Adipose tissue (tissue), 3 donors: ENCODE measurements at regions not wholly inside any gene's neighbourhood (a gene's known extent, or its start where the extent isn't known, plus 50 kb on each side); places are given as distances from the start of the nearest gene placed in this dataset.
"Not testable (repeated sequence)": the region's sequence is repeated elsewhere in the genome, so short reads cannot be mapped to it uniquely, and the experiment has no call there.

Experiments used
- H3K27ac ChIP-seq: one replicate; pipeline ENCODE4 v1.5.1; 2013; ENCODE audit warnings: low read depth, low read length
- WGBS, 3 donors: extraction: QIAGEN DNeasy Blood & Tissue Kit; methylation state at CpG; one replicate each; pipeline ENCODE4 v1.1.7; 2013; 5-methylcytosine and 5-hydroxymethylcytosine counted together
- donor health status: healthy with polysubstance abuse.
- donor health status: Bipolar disorder and iron deficiency.
- donor health status: healthy.

- 61 to 82% (median 67%) methylated on average over 5 of the region's 5 CpGs for WGBS, 3 donors
- H3K27ac ChIP-seq: no peak overlapping the region
These were observed 51.8 kb upstream of the AGR3 start for GRCh38 chr7:16933296-16934279.

- WGBS, 3 donors: 83 to 93% (median 87%) methylated on average over 6 of the region's 6 CpGs
- H3K27ac ChIP-seq: no peak overlapping the region
These were observed 53.0 kb upstream of the AGR3 start for GRCh38 chr7:16934722-16935340.

- no peak overlapping the region for H3K27ac ChIP-seq
- WGBS, 3 donors: 52 to 94% (median 88%) methylated on average over 1 of the region's 1 CpG
These were observed 53.6 kb upstream of the AGR3 start for GRCh38 chr7:16935341-16935735.

- WGBS, 3 donors: 87 to 92% (median 87%) methylated on average over 4 of the region's 4 CpGs
These were observed 55.0 kb upstream of the AGR3 start for GRCh38 chr7:16936626-16937422.

GRCh38 chr7:16939161-16939560 lies 57.4 kb upstream of the AGR3 start:
- no peak overlapping the region for H3K27ac ChIP-seq

More at GRCh38 chr7:16936626-16937422, 55.0 kb upstream of the AGR3 start:
- H3K27ac ChIP-seq: no peak overlapping the region

GRCh38 chr7:16940776-16941175 lies 59.0 kb upstream of the AGR3 start:
- no peak overlapping the region for H3K27ac ChIP-seq

- H3K27ac ChIP-seq: no peak overlapping the region
- 91 to 92% (median 92%) methylated on average over 21 of the region's 21 CpGs for WGBS, 3 donors
These were observed 61.2 kb upstream of the AGR3 start for GRCh38 chr7:16942929-16943509.

- no peak overlapping the region for H3K27ac ChIP-seq
- 71 to 81% (median 74%) methylated on average over 1 of the region's 1 CpG for WGBS, 3 donors
These were observed 63.2 kb upstream of the AGR3 start for GRCh38 chr7:16944936-16945335.

- no peak overlapping the region for H3K27ac ChIP-seq
- 93 to 96% (median 95%) methylated on average over 5 of the region's 5 CpGs for WGBS, 3 donors
These were observed 63.6 kb upstream of the AGR3 start for GRCh38 chr7:16945372-16945771.

GRCh38 chr7:16948110-16948509 lies 66.3 kb upstream of the AGR3 start:
- 87 to 93% (median 89%) methylated on average over 4 of the region's 4 CpGs for WGBS, 3 donors
- H3K27ac ChIP-seq: not testable (repeated sequence)

GRCh38 chr7:16951483-16952080 lies 69.8 kb upstream of the AGR3 start:
- no peak overlapping the region for H3K27ac ChIP-seq

GRCh38 chr7:16954321-16954720 lies 72.5 kb upstream of the AGR3 start:
- WGBS, 3 donors: 41 to 59% (median 54%) methylated on average over 3 of the region's 3 CpGs

More at GRCh38 chr7:16951483-16952080, 69.8 kb upstream of the AGR3 start:
- 63 to 82% (median 67%) methylated on average over 3 of the region's 3 CpGs for WGBS, 3 donors

GRCh38 chr7:16958724-16959123 lies 76.9 kb upstream of the AGR3 start:
- H3K27ac ChIP-seq: no peak overlapping the region
- 83 to 95% (median 92%) methylated on average over 1 of the region's 1 CpG for WGBS, 3 donors

More at GRCh38 chr7:16954321-16954720, 72.5 kb upstream of the AGR3 start:
- H3K27ac ChIP-seq: no peak overlapping the region

GRCh38 chr7:16960337-16960965 lies 78.7 kb upstream of the AGR3 start:
- no peak overlapping the region for H3K27ac ChIP-seq
- 74 to 79% (median 79%) methylated on average over 1 of the region's 1 CpG for WGBS, 3 donors

GRCh38 chr7:16961641-16962040 lies 79.9 kb upstream of the AGR3 start:
- WGBS, 3 donors: 62 to 67% (median 65%) methylated on average over 2 of the region's 2 CpGs

GRCh38 chr7:16963044-16963443 lies 81.3 kb upstream of the AGR3 start:
- 65 to 86% (median 83%) methylated on average over 5 of the region's 5 CpGs for WGBS, 3 donors
- no peak overlapping the region for H3K27ac ChIP-seq

More at GRCh38 chr7:16961641-16962040, 79.9 kb upstream of the AGR3 start:
- H3K27ac ChIP-seq: no peak overlapping the region

GRCh38 chr7:16965697-16966096 lies 83.9 kb upstream of the AGR3 start:
- 89 to 96% (median 94%) methylated on average over 8 of the region's 8 CpGs for WGBS, 3 donors
- not testable (repeated sequence) for H3K27ac ChIP-seq
